CD14-positive monocyte (primary cell): ENCODE measurements at regions not wholly inside any gene's neighbourhood (a gene's known extent, or its start where the extent isn't known, plus 50 kb on each side); places are given as distances from the start of the nearest gene placed in this dataset.

ENCODE experiments used
- DNase-seq, 3 donors: peaks; one replicate each; pipeline ENCODE4 v3.0.0-alpha.2; 2011 to 2022
- H2AFZ ChIP-seq: 2 replicates; pipeline ENCODE4 v1.6.0; 2012; ENCODE audit warnings: mild to moderate bottlenecking, low read depth, low read length, inconsistent platforms; ENCODE audit not compliant: insufficient read depth, poor library complexity, severe bottlenecking
- H3K27ac ChIP-seq, 2 donors: 1 replicate in 1 of 2; 2 replicates in 1 of 2; pipeline ENCODE4 v1.5.1; 2012 to 2013; ENCODE audit warnings: low read length in 2 of 2, control low read depth in 1 of 2, inconsistent platforms in 1 of 2, low read depth in 1 of 2, mild to moderate bottlenecking in 1 of 2
- H3K27me3 ChIP-seq, 2 donors: one replicate each; pipeline versions ENCODE4 v1.6.0 to v1.6.1; 2011 to 2013; ENCODE audit warnings: low read length in 2 of 2; ENCODE audit not compliant: control insufficient read depth in 2 of 2, insufficient read depth in 2 of 2
- H3K36me3 ChIP-seq, 2 donors: replicated peaks in 1 of 2; 1 replicate in 1 of 2; 2 replicates in 1 of 2; pipeline versions ENCODE4 v1.5.1 to v1.6.1; 2012 to 2013; ENCODE audit warnings: low read length in 2 of 2, control low read depth in 1 of 2, inconsistent platforms in 1 of 2, mild to moderate bottlenecking in 1 of 2; ENCODE audit not compliant: insufficient read depth in 2 of 2, control insufficient read depth in 1 of 2
- H3K4me1 ChIP-seq, 2 donors: 1 replicate in 1 of 2; 2 replicates in 1 of 2; pipeline versions ENCODE4 v1.5.1 to v1.6.1; 2012 to 2013; ENCODE audit warnings: low read length in 2 of 2, control low read depth in 1 of 2, inconsistent platforms in 1 of 2, mild to moderate bottlenecking in 1 of 2, moderate library complexity in 1 of 2; ENCODE audit not compliant: insufficient read depth in 2 of 2, control insufficient read depth in 1 of 2
- H3K4me2 ChIP-seq: replicated peaks from 2 replicates; pipeline ENCODE3; 2012; ENCODE audit warnings: low read length, moderate library complexity, mild to moderate bottlenecking; ENCODE audit not compliant: poor library complexity, severe bottlenecking; ENCODE audit errors: extremely low read depth
- H3K4me3 ChIP-seq, 3 experiments: fragments of 200-600 bp in 1 of 3; sonication (generic) in 1 of 3; replicated peaks in 1 of 3; 1 replicate in 2 of 3; 2 replicates in 1 of 3; pipeline ENCODE4 v1.5.1; 2011 to 2013; ENCODE audit warnings: low read length in 3 of 3, mild to moderate bottlenecking in 3 of 3, control low read depth in 2 of 3, low read depth in 2 of 3, inconsistent platforms in 1 of 3, moderate library complexity in 1 of 3
- H3K79me2 ChIP-seq: 2 replicates; pipeline ENCODE4 v1.6.0; 2012; ENCODE audit warnings: mild to moderate bottlenecking, control low read depth, inconsistent platforms, low read length, moderate library complexity; ENCODE audit not compliant: insufficient read depth
- H3K9ac ChIP-seq: 2 replicates; pipeline ENCODE4 v1.6.0; 2017; ENCODE audit warnings: low read length, mild to moderate bottlenecking; ENCODE audit not compliant: insufficient read depth, poor library complexity, severe bottlenecking
- H3K9me3 ChIP-seq, 2 donors: replicated peaks in 1 of 2; 1 replicate in 1 of 2; 2 replicates in 1 of 2; pipeline versions ENCODE4 v1.5.1 to v1.6.1; 2012 to 2013; ENCODE audit warnings: low read length in 2 of 2, control low read depth in 1 of 2; ENCODE audit not compliant: control insufficient read depth in 1 of 2, insufficient read depth in 1 of 2
- H4K20me1 ChIP-seq: 2 replicates; pipeline ENCODE4 v1.6.0; 2012; ENCODE audit warnings: mild to moderate bottlenecking, low read length, control low read depth, moderate library complexity; ENCODE audit not compliant: insufficient read depth
- H3K27ac Mint-ChIP-seq, 7 donors: one replicate each; pipeline ENCODE4 v1.8.0; 2020; ENCODE audit warnings: mild to moderate bottlenecking in 7 of 7, mixed read lengths in 7 of 7, moderate library complexity in 6 of 7, inconsistent platforms in 2 of 7
- H3K27me3 Mint-ChIP-seq, 3 donors: one replicate each; pipeline ENCODE4 v1.8.0; 2021 to 2022; ENCODE audit warnings: low read depth in 3 of 3, mild to moderate bottlenecking in 3 of 3, mixed read lengths in 3 of 3, moderate library complexity in 3 of 3, inconsistent platforms in 1 of 3
- H3K36me3 Mint-ChIP-seq, 2 donors: one replicate each; pipeline ENCODE4 v1.8.0; 2020; ENCODE audit warnings: mixed read lengths in 2 of 2, inconsistent platforms in 1 of 2, mild to moderate bottlenecking in 1 of 2
- H3K4me1 Mint-ChIP-seq: one replicate; pipeline ENCODE4 v1.8.0; 2020; ENCODE audit warnings: mild to moderate bottlenecking, mixed read lengths
- H3K4me3 Mint-ChIP-seq, 2 donors: one replicate each; pipeline ENCODE4 v1.8.0; 2020; ENCODE audit warnings: mild to moderate bottlenecking in 2 of 2, mixed read lengths in 2 of 2, moderate library complexity in 1 of 2
- H3K9me3 Mint-ChIP-seq, 7 donors: one replicate each; pipeline ENCODE4 v1.8.0; 2020 to 2022; ENCODE audit warnings: mixed read lengths in 7 of 7, mild to moderate bottlenecking in 6 of 7, moderate library complexity in 6 of 7, inconsistent platforms in 2 of 7
- WGBS: methylation state at CpG from one replicate; pipeline ENCODE4 v1.1.5; 2013; ENCODE audit warnings: missing lambda C conversion rate; ENCODE audit not compliant: insufficient coverage; 5-methylcytosine and 5-hydroxymethylcytosine counted together
- intact Hi-C, 2 donors: fragments of 100-400 bp; cut with micrococcal nuclease; formaldehyde crosslinking; loops; one replicate each; pipeline versions ENCODE4 v1.15.0 to v1.15.1; 2023
- TF ChIP-seq, protein P1 (sequence below): fragments of 200-600 bp; IDR thresholded peaks from one replicate; pipeline ENCODE4 v1.8.0; 2022; ENCODE audit warnings: antibody characterized with exemption, mild to moderate bottlenecking

DNA sequence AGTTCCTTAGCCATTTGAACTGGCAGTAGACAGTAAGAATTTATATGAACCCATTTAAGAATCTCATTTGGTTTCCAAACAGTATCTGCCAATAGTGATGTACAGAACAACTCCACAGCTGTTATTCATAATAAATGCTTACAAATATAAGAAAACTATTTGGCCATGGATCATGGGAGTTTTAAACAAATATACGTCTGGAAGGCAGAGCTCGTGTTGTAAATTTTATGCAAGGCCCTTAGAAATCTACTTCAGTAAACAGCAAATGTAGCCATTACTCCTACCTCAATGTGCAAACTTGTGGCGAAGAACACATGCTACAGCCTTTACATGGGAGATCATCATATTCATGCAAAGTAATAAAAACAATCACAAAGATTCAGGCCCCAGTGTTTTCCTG, 65.3 kb upstream of the NANOGP8 start:
- H4K20me1 ChIP-seq: no peaks in the 10 kb centered on the region
- no peaks in the 10 kb centered on the region for H3K36me3 ChIP-seq
- H3K79me2 ChIP-seq: no peaks in the 10 kb centered on the region
- H3K9ac ChIP-seq: no peak overlapping the region
- DNase-seq: no peak
- 100% methylated on average over 2 of the region's 3 CpGs for WGBS
- Mint-ChIP-seq H3K27me3 (peaks cover 0 to 2% (median 2%) of the 10 kb centered on the region in 3 donors), H3K36me3 (no peaks in the 10 kb centered on the region), H3K4me3 (no peak overlapping the region), H3K9me3 (peaks cover 0 to 9% (median 3%) of the 10 kb centered on the region in 7 donors), H3K4me1 (no peaks in the 10 kb centered on the region), H3K27ac (no peak overlapping the region)
- intact Hi-C loops: no loop called here
- H3K4me2 ChIP-seq: no peak overlapping the region
- H2AFZ ChIP-seq: no peak overlapping the region
- no peak overlapping the region for H3K27ac ChIP-seq
- no peaks in the 10 kb centered on the region for H3K9me3 ChIP-seq
- H3K4me3 ChIP-seq: no peak overlapping the region
- no peaks in the 10 kb centered on the region for H3K27me3 ChIP-seq
- H3K4me1 ChIP-seq: no peaks in the 10 kb centered on the region
- TF ChIP-seq, protein P1, sequence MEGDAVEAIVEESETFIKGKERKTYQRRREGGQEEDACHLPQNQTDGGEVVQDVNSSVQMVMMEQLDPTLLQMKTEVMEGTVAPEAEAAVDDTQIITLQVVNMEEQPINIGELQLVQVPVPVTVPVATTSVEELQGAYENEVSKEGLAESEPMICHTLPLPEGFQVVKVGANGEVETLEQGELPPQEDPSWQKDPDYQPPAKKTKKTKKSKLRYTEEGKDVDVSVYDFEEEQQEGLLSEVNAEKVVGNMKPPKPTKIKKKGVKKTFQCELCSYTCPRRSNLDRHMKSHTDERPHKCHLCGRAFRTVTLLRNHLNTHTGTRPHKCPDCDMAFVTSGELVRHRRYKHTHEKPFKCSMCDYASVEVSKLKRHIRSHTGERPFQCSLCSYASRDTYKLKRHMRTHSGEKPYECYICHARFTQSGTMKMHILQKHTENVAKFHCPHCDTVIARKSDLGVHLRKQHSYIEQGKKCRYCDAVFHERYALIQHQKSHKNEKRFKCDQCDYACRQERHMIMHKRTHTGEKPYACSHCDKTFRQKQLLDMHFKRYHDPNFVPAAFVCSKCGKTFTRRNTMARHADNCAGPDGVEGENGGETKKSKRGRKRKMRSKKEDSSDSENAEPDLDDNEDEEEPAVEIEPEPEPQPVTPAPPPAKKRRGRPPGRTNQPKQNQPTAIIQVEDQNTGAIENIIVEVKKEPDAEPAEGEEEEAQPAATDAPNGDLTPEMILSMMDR: no peak

DNA sequence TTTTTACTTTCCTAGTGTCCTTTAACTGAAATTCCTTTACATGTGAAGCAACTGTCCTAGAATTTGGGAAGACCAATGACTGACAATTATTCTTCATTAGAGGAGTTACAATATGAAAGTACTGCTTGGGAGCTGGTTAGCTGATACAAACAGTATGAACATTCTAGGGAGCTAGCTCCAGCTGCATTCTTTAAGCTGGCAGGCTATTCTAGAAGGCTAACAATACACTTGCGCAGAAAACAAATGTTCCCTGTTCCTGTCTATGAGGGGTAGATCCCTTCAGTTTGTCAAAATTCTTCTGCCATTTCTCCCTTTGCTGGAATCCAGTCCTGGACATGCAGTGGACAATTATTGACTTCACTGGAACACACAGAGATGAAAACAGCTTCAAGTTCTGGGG, 60.2 kb upstream of the NANOGP8 start:
- Histone ChIP-seq H4K20me1 (no peaks in the 10 kb centered on the region), H3K9ac (no peak overlapping the region), H2AFZ (no peak overlapping the region), H3K36me3 (no peaks in the 10 kb centered on the region), H3K27me3 (no peaks in the 10 kb centered on the region), H3K4me2 (no peak overlapping the region), H3K4me1 (no peaks in the 10 kb centered on the region), H3K9me3 (no peaks in the 10 kb centered on the region), H3K79me2 (no peaks in the 10 kb centered on the region), H3K27ac (no peak overlapping the region), H3K4me3 (no peak overlapping the region)
- H3K9me3 Mint-ChIP-seq: peaks cover 0 to 6% (median 1%) of the 10 kb centered on the region in 7 donors
- no peak for DNase-seq
- TF ChIP-seq, protein P1: no peak
- no peak overlapping the region for H3K4me3 Mint-ChIP-seq
- H3K27me3 Mint-ChIP-seq: peaks cover 0 to 2% (median 2%) of the 10 kb centered on the region in 3 donors
- no peaks in the 10 kb centered on the region for H3K36me3 Mint-ChIP-seq
- no peak overlapping the region for H3K27ac Mint-ChIP-seq
- H3K4me1 Mint-ChIP-seq: peaks cover 10% of the 10 kb centered on the region
- intact Hi-C loops: no loop called here
- 88% methylated on average over 1 of the region's 1 CpG for WGBS
